GM21390 (cell line): ENCODE measurements at regions not wholly inside any gene's neighbourhood (a gene's known extent, or its start where the extent isn't known, plus 50 kb on each side); places are given as distances from the start of the nearest gene placed in this dataset.
"Not testable (repeated sequence)": the region's sequence is repeated elsewhere in the genome, so short reads cannot be mapped to it uniquely, and the experiment has no call there.

Experiments
- ATAC-seq: cut with Tn5 transposase; IDR thresholded peaks from one replicate; pipeline ENCODE4 v1.9.1; 2021; ENCODE audit not compliant: unreplicated experiment

- ATAC-seq = not testable (repeated sequence)
These were observed 640.3 kb downstream of the EPHA3 start for GRCh38 chr3:89747541-89748278.

- ATAC-seq = no peak
These were observed 655.0 kb downstream of the EPHA3 start for GRCh38 chr3:89762405-89762804.

- ATAC-seq = no peak
These were observed 676.0 kb downstream of the EPHA3 start for GRCh38 chr3:89783341-89783927.

GRCh38 chr3:89787485-89787884 is 680.1 kb downstream of the EPHA3 start:
- no peak for ATAC-seq

- ATAC-seq = no peak
These were observed 680.6 kb downstream of the EPHA3 start for GRCh38 chr3:89787979-89788378.

GRCh38 chr3:89795506-89795905 is 688.1 kb downstream of the EPHA3 start:
- ATAC-seq = no peak

GRCh38 chr3:89802881-89803280 is 695.5 kb downstream of the EPHA3 start:
- no peak for ATAC-seq

- ATAC-seq = no peak
These were observed 696.3 kb downstream of the EPHA3 start for GRCh38 chr3:89803711-89804110.

- no peak for ATAC-seq
These were observed 698.7 kb downstream of the EPHA3 start for GRCh38 chr3:89806166-89806565.

- ATAC-seq = no peak
These were observed 701.3 kb downstream of the EPHA3 start for GRCh38 chr3:89808680-89809197.

GRCh38 chr3:89813500-89813899 is 706.1 kb downstream of the EPHA3 start:
- no peak for ATAC-seq

GRCh38 chr3:89841041-89841440 is 733.6 kb downstream of the EPHA3 start:
- ATAC-seq = no peak

- no peak for ATAC-seq
These were observed 737.6 kb downstream of the EPHA3 start for GRCh38 chr3:89845053-89845452.

GRCh38 chr3:89847955-89848354 is 740.5 kb downstream of the EPHA3 start:
- ATAC-seq = no peak

- ATAC-seq = no peak
These were observed 744.7 kb downstream of the EPHA3 start for GRCh38 chr3:89851974-89852621.

- ATAC-seq = no peak
These were observed 752.3 kb downstream of the EPHA3 start for GRCh38 chr3:89859757-89860156.

- no peak for ATAC-seq
These were observed 759.9 kb downstream of the EPHA3 start for GRCh38 chr3:89867286-89867685.

- no peak for ATAC-seq
These were observed 768.7 kb downstream of the EPHA3 start for GRCh38 chr3:89876116-89876515.

GRCh38 chr3:89877230-89877629 is 769.8 kb downstream of the EPHA3 start:
- ATAC-seq = no peak

- ATAC-seq = no peak
These were observed 782.0 kb downstream of the EPHA3 start for GRCh38 chr3:89889386-89889785.

GRCh38 chr3:89908711-89909213 is 801.3 kb downstream of the EPHA3 start:
- no peak for ATAC-seq

- no peak for ATAC-seq
These were observed 804.6 kb downstream of the EPHA3 start for GRCh38 chr3:89912031-89912430.
